T-helper 2 cell treated with Interferon-gamma antibody and Interleukin-4, amounts not matched to agents 100 ng/mL and 5 ng/mL, for 36 hours (primary cell): ENCODE measurements at regions not wholly inside any gene's neighbourhood (a gene's known extent, or its start where the extent isn't known, plus 50 kb on each side); places are given as distances from the start of the nearest gene placed in this dataset.

Experiments
- intact Hi-C: fragments of 100-400 bp; cut with micrococcal nuclease; formaldehyde crosslinking; loops from one replicate; pipeline ENCODE4 v1.15.1; 2023

DNA sequence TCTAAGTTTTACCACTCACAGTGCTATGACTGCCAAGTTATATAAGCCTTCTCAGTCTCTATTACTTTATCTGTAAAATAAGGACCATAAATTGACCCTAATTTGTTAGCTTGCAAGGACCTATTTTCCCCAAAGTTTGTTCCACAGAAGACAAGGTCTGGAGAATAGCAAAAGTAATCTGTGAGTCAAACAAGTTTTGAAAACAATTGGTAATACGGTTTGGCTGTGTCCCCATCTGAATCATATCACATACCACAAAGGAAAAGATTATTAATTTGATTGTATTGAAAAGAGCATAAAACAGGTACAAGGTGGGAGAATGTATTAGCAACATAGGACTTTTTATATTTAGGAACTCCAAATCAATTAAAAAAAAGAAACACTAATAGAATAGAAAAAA, 124.0 kb upstream of the TARS1 start:
- intact Hi-C loops, result no loop called here

DNA sequence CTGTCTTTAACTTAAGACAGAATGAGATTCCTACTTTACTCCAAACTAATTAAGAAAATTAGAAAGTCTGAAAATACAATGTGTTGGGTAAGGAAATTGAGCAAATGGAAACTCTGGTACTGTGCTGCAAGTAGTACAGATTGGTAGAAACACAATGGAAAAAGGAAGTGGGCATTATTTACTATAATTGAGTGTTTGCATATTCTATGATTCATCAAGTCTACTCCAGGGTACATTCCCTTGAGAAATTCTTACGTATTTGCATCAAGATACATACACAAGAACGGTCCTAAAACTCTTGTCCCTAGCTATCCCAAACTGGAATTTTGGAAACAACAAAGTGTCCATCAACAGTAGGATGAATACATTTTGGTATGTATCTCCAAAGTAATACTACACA, 123.5 kb upstream of the TARS1 start:
- intact Hi-C loops, result no loop called here

DNA sequence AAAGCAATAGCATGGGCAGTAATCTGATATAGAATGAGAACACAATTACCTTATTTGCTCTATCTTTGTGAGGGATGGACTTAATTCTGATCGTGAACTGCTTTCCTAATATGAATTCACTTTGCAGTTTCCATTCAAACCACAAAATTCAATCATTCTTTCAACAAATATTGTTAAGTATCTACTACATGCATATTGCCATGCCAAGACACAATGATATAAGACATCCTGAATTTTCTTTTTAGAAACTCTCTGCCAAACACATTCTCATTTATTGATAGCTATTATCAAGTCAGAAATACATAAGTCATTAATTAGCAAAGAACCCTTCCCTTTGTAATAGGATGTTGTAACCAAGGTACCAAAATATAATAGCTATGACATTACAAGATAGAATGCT, 121.6 kb upstream of the TARS1 start:
- intact Hi-C loops, result no loop called here

DNA sequence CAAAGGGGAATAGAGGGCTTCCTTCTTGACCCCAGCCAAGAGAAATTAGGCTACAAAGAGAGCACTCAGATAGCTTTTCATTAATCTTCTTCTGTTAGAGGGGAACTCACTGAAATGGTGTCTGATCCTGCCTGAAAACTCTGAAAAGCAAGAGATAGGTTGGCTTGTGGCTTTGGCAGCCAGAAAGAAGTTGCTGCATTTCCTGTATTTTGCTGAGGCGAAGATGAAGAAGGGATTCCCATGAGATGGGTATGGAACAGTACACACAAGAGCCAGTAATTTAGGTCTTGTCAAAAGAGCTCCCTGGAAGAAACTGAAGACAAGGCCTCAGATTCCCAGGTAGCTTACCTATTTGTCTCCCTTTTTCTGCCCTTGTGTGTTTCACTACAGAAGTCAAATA, 120.9 kb upstream of the TARS1 start:
- intact Hi-C loops, result no loop called here

DNA sequence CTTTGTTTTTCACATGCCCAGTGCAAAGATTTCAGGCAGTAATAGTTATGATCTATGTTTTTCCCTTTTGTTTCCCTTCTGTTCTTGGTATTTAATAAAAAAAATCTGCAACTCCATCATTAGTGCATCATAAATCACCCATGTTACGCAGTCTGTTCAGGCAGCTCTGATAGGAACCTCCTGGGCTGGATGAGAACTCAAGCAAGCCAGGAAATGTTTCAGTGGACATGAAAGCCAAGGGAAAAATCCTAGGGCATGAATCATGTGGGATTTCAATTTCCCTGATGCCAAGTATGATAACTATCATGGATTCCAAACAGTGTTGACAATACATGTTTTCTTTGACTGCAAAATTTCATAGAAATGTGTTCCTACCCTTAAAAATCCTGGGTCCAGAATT, 119.7 kb upstream of the TARS1 start:
- intact Hi-C loops, result no loop called here

DNA sequence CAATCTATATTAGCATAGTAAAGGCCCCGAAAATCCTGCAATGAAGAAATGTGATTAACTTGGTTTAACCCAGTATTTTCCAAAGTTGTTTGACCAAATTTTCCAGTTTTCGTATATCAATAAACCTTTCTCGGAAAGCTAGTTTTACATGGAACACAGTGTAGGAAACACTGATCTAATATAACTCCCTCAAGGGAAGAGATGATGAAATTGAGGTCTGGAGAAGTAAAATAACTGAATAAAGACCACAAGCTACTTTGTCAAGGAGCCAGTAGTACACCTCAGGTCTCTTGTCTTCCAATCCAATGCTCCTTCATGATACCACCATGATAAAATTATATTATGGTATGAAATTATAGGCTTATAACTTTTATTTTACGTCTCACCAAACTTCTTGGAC, 118.1 kb upstream of the TARS1 start:
- intact Hi-C loops, result no loop called here

DNA sequence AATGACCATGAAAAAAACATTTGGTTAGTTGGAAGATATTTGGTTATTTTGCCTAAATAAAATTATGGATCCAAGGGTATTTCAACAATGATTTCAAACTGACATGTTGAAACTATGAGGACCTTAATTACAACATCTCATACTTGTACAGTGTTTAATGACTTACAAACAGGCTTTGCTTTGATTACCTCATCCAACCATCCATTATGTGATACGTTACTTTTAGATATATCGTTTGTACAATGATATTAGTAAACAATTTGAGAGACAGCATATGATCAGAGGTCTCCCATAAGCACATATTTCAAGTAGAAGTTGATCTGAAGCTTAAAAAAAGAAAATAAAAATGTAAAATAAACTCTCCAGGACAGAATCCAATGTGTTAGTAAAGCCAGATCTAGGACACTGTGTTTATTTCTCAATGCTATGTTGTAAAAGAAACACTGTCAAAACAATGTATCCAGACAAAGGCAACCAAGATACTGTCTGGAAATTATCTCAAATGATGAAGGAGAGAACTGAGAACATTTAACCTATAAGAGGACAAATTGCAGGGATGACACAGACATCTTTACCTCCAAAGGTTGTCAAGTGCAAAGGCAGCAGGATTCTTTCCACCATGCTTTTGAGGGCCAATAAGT, 116.0 kb upstream of the TARS1 start:
- intact Hi-C loops, result no loop called here

DNA sequence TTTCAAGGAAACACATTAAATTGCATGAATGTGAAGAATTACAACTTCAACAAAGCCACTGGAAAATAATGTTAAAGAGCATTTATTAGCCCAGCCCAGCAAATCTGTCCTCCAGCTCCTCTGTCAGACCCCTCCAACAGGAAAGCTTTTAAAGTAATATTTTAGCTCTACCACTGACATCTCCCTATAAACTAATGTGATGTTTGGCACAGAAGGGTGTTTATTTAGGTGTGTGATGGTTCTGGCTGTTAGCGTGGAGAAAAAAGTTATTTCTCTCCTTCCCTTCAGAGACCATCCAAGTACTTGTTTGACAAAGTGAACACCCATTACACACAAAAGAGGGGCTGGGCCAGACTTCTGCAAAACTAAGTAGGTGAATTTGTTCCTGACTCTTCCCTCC, 111.9 kb upstream of the TARS1 start:
- intact Hi-C loops, result no loop called here

DNA sequence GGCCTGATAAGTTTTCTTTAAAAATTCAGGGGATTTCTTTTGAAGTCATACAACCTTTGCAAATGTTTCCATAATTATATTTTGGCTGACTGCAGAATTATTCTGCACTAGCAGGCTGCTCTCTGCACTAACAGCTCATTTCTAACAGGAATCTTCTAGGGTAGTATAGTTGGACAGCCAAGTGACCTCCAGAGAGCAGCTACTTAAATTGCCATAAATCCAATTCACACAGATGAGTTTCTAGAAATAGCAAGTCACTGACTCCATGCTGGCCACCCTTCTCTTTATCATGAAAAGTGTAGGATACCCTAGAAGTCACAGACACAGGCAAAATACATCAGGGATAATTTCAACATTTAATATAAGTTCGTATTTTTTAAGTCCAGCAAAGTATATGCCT, 110.9 kb upstream of the TARS1 start:
- intact Hi-C loops, result no loop called here

DNA sequence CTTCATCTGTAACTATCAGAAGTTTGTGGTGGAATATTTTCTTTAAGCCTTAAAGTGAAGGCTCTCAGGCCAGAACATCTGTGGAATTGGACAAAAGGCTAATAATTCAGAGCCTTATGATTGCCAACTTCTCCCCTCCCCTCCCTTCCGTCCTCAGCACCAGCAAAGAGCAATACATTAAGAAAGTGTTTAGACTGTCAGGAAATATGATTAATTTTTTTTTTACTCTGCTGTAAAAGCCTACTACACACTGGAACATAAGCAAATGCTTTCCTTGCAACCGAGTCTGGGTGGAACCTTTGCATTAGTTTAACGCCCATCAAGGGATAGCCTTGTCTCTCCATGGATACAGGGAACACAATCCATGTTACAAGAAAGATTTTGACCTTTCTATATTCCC, 110.3 kb upstream of the TARS1 start:
- intact Hi-C loops, result no loop called here

DNA sequence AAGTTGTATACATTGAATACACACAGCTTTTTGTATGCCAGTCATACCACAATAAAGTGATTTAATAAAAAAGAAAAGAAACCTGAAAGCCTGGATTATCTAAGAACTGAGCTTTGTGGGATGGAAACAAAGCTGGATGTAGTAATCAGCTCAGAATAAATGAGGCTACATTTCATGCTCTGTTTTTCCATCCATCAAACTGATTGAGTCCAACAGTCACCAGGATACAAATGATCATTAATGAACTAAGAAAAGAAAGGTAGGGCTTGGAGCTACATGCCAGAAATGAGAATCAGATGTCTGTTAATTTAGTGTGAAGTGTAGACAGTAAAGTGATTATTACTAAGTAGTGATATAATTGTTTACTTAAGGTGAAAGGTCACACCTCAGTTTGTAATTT, 109.8 kb upstream of the TARS1 start:
- intact Hi-C loops, result no loop called here

DNA sequence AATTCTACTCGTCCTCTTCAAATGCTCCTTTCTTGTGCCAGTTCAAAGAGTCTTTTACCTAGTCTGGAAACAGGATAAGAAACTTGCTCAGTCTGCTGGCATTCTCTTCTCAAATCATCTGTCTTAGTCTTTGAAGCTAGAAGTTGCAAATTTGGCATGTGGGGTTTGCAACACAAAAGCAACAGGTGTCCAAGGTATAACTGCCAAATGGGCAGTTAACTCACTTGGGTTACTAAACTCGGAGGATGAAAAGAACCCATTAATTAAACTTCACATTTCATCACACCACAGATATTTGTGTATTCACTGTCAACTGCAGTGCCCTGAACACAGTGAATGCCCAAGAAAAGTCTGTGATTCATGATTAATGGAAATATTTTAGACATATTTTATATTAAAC, 108.0 kb upstream of the TARS1 start:
- intact Hi-C loops, result no loop called here

DNA sequence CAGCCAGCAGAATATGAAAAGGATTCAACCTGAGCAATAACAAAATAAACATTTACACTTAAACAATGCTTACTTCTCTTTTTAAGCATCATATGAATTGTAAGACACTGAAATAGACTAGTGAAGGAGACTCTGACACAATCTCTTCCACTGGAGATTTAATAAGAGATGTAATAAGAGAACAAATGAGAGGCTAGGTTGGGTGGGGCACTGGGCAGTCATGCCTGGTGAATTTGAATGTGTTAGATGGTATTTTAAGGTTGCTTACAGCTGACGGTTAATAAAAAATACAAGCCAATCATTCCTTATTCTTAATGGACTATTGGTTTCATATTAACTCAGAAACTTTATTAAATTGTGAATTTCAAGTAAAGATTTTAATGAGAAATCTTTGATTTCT, 105.9 kb upstream of the TARS1 start:
- intact Hi-C loops, result no loop called here

DNA sequence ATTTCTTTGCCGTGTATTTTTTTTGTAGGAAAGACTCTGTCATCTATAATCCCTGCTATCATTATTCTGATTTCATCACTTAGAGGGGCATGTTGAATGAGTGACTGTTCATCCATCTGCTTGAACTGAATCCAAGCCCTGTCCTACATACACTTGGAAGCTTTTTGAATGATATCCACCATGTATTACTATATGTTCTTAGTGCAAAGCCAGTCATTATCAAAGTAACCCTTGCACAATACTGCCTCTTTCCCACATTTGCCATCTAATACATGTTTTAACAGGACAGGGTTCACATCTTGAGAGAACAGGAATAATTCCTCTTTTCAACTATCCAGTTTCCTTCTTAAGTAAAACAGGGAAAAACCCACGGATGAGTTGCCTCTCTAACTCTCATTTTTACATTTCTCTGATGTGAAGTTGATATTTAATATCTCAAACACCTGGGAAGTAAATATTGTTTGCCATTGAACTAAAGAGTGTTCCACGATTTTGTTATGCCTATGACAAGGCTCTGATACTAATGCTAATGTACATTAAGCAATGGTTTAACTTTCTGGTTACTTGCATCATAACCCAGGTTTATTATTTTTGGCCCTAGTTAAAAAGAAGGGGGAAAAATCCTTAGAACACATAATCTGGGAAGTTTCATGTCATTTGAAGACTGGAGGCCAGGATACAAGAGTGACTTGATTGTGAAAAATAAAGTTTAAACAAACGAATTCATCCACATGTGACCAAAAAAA, 103.7 kb upstream of the TARS1 start:
- intact Hi-C loops, result no loop called here

DNA sequence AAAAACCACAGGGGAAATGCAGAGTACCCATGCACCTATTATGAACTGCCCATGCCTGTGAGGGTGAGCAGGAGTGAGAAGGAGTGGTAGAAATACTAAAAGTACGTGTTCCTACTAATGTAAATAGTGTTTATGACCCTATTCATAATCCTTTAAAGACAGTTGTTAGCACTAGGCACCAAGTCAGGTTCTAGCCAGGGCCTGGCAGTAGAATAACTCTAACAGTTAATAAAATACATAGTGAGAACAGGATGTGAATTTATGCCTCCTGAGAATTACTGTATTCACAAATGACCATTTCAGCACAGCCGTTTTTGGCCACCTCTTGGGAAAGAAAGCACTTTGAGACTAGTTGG, 103.2 kb upstream of the TARS1 start:
- intact Hi-C loops, result no loop called here

DNA sequence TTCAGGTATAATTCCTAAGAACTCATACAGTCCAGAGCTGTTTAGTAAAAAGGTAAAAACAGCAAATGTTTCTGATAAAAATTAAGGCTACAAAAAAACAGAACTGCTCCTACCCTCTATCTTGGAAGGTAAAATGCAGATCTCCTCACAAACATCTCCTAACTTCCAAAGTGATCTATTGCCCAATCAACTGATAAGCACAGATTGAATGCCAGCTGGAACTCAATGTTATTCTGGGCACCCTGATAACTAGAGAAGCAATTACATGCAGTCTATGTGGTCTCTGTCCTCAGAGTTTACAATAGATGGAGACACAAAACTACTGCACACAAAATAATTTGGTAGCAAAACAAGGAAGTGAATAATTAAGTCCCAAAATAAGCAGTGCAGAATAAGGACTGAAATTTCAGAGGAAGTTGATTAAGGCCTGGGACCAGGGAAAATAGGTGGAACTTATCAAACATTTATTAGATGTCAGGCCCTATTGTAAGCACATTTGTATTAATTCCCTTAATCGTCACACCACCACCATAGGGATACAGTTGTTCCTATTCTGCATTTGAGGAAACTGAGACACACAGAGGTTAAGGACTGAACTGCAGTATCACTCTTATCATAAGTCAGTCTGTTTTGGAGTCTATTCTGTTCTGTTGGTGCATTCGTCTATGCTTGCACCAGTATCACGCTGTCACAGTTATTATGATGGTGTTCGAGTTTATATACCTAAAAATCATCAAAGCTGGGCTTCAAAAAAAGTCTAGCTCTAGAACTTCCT, 102.2 kb upstream of the TARS1 start:
- intact Hi-C loops, result no loop called here

DNA sequence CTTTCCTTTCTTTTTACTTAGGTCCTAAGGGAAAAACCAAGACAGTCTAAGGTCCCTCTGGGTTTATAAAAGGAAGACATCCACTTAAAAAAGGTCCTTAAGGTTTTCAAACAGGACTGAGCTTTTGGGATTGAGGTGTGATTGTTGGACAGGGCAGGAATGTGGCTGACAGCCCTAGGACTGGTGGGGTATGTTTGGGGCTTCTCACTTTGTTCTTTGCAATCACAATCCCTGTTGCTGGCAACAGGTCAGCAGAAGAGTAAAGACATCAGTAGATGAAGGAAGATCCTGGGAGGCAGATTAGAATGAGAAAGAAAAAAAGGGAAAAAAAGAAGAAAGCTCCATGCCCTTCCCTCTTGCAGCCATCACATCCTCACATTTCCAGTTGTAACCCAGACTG, 101.4 kb upstream of the TARS1 start:
- intact Hi-C loops, result no loop called here

DNA sequence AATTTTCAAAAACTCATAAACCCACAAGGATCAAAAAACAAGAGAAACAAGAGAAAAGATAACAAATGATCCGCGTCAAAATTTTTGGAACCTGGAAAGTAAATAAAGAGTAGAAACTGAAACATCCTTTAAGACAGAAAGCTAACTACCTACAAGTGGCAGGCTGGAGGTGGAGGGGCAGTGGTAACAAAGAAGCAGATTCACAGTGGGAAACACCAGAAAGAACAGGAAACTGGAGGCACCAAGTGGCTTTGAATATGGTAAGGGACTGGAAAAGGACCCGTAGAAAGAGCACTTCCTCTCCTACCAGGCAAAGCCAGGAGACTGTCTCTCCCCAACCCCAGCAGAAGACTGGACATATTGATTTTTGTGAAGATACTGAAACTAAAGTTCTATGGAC, 100.6 kb upstream of the TARS1 start:
- intact Hi-C loops, result no loop called here

DNA sequence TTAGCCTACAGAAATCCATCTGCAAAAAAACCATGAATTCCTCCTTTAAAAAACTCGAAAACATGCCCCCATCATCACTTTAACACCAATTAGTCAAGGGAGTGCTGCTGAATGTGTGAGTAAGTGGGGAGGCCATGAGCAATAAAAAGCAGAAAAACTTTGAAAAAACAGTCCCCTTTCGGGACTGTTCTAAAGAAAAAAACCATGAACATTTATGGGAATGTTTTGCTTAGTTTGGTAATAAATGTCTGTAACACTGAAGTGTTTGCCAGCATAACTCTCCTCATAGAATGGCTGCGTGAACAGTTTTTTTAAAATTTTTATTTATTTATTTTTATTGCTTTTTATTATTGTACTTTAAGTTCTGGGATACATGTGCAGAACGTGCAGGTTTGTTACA, 99.4 kb upstream of the TARS1 start:
- intact Hi-C loops, result no loop called here

DNA sequence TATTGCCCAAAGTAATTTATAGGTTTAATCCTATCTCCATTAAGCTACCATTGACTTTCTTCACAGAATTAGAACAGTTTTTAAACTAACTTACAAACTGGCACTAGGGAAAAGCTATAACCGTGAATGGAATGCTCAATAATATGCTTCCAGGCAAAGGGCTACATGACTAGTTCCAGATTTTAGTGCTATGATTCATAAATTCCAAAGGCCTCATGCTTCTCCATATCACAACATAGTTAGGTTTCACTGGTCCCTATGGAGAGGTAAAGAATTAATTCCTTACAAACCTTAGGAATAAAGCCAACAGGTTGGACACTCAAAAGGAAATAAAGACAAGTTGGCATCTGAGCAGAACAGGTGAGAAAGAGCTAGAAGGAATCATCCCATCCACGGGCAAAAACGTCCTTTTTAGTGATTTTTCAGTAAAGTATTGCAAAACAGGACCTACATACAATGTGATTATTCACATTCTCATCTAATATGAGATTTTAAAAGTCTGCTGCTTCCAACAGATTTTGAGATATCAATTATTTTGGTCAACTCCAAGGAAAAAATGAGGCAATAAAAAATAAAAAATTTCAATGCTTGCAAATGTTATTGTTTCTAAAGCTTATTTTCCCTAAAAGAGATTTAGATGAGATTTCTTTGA, 97.0 kb upstream of the TARS1 start:
- intact Hi-C loops, result no loop called here

DNA sequence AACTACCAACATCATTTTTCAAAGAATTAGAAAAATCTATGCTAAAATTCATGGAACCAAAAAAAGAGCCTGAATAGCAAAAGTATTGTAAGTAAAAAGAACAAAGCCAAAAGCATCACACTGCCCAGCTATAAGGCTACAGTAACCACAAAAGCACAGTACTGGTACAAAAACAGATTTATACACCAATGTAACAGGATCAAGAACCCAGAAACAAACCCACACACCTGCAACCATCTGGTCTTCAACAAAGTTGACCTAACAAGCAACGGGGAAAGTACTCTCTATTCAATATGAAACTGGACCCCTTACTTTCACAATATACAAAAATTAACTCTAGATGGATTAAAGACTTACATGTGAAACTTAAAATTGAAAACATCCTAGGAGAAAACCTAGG, 94.2 kb upstream of the TARS1 start:
- intact Hi-C loops, result no loop called here

DNA sequence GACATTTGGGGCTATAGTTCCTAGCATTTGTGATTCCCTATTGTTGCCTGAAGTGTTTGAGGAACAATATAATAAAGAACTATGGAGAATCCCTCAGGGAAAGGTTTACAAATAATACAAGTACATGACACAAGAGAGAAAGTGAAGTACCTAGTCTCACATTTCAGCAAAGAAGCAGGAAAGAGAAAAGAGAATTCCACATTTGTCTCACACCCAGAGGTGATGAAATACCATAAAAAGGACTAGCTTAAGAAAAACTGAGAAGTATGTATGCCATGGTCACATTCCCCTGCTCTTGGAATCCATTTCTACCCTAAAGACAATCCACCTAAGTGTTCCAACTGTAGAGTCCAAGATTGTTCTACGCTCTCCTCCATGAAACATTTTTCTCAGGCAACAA, 79.0 kb upstream of the TARS1 start:
- intact Hi-C loops, result no loop called here
